Suprapubic skin (tissue), 4 donors: ENCODE measurements at regions not wholly inside any gene's neighbourhood (a gene's known extent, or its start where the extent isn't known, plus 50 kb on each side); places are given as distances from the start of the nearest gene placed in this dataset.

Experiments
- DNase-seq, 2 donors: peaks; one replicate each; pipeline ENCODE4 v3.0.0-alpha.2; 2019; ENCODE audit warnings: low spot score in 2 of 2
- H3K27ac ChIP-seq: fragments of 200-600 bp; sonication (generic); one replicate; pipeline ENCODE4 v1.5.1; 2019
- H3K27me3 ChIP-seq: fragments of 200-600 bp; sonication (generic); one replicate; pipeline ENCODE4 v1.5.1; 2019
- H3K36me3 ChIP-seq: fragments of 200-600 bp; sonication (generic); one replicate; pipeline ENCODE4 v1.5.1; 2019
- H3K4me1 ChIP-seq: fragments of 200-600 bp; sonication (generic); one replicate; pipeline ENCODE4 v1.5.1; 2019
- H3K4me3 ChIP-seq: fragments of 200-600 bp; sonication (generic); one replicate; pipeline ENCODE4 v1.5.1; 2019; ENCODE audit warnings: mild to moderate bottlenecking
- H3K9me3 ChIP-seq: fragments of 200-600 bp; sonication (generic); one replicate; pipeline ENCODE4 v1.5.1; 2019
- EP300 ChIP-seq: sonication (generic); formaldehyde crosslinking; IDR thresholded peaks from one replicate; pipeline ENCODE4 v1.6.1; 2017; ENCODE audit warnings: antibody characterized with exemption
- POLR2A ChIP-seq, 2 donors: fragments of 450-650 bp; IDR thresholded peaks; one replicate each; pipeline ENCODE4 v1.6.1; 2017; ENCODE audit warnings: antibody characterized with exemption in 2 of 2, mild to moderate bottlenecking in 2 of 2, moderate library complexity in 2 of 2
- POLR2AphosphoS5 ChIP-seq, 3 donors: sonication (generic); formaldehyde crosslinking; IDR thresholded peaks; one replicate each; pipeline ENCODE4 v1.6.1; 2017; ENCODE audit warnings: antibody characterized with exemption in 3 of 3
- WGBS: methylation state at CpG from one replicate; pipeline ENCODE4 v1.1.5; 2018; 5-methylcytosine and 5-hydroxymethylcytosine counted together
- TF ChIP-seq, protein P1 (sequence below), 2 donors: fragments of 200-600 bp in 1 of 2; fragments of 450-650 bp in 1 of 2; sonication (generic) in 1 of 2; IDR thresholded peaks; one replicate each; pipeline ENCODE4 v1.5.1; 2016 to 2019; ENCODE audit warnings: antibody characterized with exemption in 2 of 2, mild to moderate bottlenecking in 1 of 2, moderate library complexity in 1 of 2

DNA sequence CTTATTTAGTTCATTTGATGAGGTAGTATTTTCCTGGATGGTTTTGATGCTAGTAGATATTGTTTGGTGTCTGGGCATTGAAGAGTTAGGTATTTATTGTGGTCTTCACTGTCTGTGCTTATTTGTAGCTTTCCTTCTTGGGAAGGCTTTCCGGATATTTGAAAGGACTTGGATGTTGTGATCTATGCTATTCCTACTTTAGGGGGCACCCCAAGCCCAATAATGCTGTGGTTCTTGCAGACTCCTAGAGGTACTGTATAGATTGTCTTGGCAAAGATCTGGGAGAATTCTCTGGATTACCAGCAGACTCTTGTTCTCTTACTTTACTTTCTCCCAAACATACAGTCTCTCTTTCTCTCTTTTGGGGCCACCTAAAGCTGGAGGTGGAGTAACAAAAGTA, 315.7 kb downstream of the MAT2B start:
- Histone ChIP-seq H3K27me3 (no peaks in the 10 kb centered on the region), H3K27ac (no peak overlapping the region), H3K4me1 (no peaks in the 10 kb centered on the region), H3K4me3 (no peak overlapping the region), H3K36me3 (no peaks in the 10 kb centered on the region), H3K9me3 (peaks cover 12% of the 10 kb centered on the region)
- TF ChIP-seq, protein P1, sequence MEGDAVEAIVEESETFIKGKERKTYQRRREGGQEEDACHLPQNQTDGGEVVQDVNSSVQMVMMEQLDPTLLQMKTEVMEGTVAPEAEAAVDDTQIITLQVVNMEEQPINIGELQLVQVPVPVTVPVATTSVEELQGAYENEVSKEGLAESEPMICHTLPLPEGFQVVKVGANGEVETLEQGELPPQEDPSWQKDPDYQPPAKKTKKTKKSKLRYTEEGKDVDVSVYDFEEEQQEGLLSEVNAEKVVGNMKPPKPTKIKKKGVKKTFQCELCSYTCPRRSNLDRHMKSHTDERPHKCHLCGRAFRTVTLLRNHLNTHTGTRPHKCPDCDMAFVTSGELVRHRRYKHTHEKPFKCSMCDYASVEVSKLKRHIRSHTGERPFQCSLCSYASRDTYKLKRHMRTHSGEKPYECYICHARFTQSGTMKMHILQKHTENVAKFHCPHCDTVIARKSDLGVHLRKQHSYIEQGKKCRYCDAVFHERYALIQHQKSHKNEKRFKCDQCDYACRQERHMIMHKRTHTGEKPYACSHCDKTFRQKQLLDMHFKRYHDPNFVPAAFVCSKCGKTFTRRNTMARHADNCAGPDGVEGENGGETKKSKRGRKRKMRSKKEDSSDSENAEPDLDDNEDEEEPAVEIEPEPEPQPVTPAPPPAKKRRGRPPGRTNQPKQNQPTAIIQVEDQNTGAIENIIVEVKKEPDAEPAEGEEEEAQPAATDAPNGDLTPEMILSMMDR (IDR thresholded peaks at IDR 0.05) = no peak
- no peak for TF ChIP-seq POLR2A (IDR thresholded peaks at IDR 0.05)
- no peak for TF ChIP-seq EP300
- 81% methylated on average over 1 of the region's 1 CpG for WGBS
- DNase-seq = no peak

DNA sequence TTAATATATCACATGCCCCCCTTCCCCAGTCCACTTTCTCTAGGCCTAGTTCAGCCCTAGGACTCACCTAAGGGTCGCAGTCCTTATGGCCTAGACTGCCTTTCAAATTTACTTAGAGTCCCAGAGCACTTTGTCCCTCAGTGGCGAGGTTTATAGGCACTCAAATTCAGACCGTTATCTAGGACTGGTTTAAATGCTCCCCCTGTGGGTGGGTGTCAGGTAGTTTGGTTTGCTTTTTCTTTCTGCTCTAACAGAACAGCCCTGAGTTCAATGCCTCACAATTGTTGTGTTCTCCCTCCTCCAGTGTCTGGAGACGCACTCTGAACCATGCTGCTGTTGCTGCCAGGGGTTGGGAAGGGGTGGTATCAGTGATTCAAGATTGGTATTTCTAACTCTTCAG, 317.1 kb downstream of the MAT2B start:
- Histone ChIP-seq H3K36me3 (no peaks in the 10 kb centered on the region), H3K4me3 (no peak overlapping the region), H3K9me3 (peaks cover 12% of the 10 kb centered on the region), H3K27me3 (no peaks in the 10 kb centered on the region), H3K4me1 (no peaks in the 10 kb centered on the region), H3K27ac (no peak overlapping the region)
- DNase-seq = no peak
- 82% methylated on average over 4 of the region's 4 CpGs for WGBS
- no peak for TF ChIP-seq POLR2AphosphoS5 (IDR thresholded peaks at IDR 0.05)
- no peak for TF ChIP-seq EP300
- TF ChIP-seq POLR2A (IDR thresholded peaks at IDR 0.05) = no peak
- TF ChIP-seq, protein P1 (IDR thresholded peaks at IDR 0.05) = no peak

DNA sequence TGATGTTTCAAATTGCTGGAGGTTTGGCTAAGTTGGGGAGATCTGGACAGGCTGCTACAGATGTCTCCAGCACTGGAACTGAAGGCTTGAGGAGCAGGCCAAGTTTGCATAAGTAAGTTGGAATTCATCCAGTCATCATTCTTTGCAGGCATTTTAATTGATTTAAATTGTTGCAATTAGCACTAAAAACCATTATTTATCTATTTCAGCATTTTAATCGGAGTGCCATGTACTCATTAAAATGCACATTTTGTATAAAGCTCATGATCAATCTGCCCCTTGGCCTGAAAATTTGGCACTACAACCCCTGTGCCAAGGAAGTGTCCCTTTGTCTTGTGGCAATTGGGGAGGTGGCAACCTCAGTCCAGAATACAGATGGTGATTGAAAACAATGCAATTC, 320.2 kb downstream of the MAT2B start:
- Histone ChIP-seq H3K4me3 (no peak overlapping the region), H3K27ac (no peak overlapping the region), H3K27me3 (no peaks in the 10 kb centered on the region), H3K4me1 (no peaks in the 10 kb centered on the region), H3K9me3 (peaks cover 5% of the 10 kb centered on the region), H3K36me3 (no peaks in the 10 kb centered on the region)
- no peak for DNase-seq
- 64% methylated on average over 1 of the region's 1 CpG for WGBS
- no peak for TF ChIP-seq POLR2AphosphoS5 (IDR thresholded peaks at IDR 0.05)

DNA sequence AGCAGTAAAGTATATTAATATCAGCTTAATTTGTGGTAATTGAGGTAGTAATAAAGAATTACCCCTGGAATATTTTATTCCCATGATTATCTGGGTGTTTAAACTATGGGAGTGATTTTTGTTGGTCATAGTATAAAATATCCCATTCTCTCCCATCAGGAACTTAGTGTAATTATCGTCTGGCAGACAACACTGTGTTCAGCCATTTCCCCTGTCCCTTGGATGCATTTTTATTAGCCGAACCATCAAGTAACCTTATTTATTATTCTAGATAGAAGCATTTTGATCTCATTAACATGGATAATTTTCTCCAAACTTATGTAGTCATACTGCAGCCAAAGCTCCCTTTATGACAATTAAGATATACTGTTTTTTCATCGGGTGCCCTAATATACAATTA, 320.8 kb downstream of the MAT2B start:
- no peaks in the 10 kb centered on the region for H3K27me3 ChIP-seq
- H3K4me3 ChIP-seq = no peak overlapping the region
- TF ChIP-seq EP300 (no peak), POLR2A (IDR thresholded peaks at IDR 0.05) (no peak)
- TF ChIP-seq, protein P1 (IDR thresholded peaks at IDR 0.05) = no peak
- no peak for DNase-seq
- WGBS = 84% methylated on average over 3 of the region's 3 CpGs
- no peak overlapping the region for H3K27ac ChIP-seq
- H3K9me3 ChIP-seq = peaks cover 5% of the 10 kb centered on the region
- H3K4me1 ChIP-seq = no peaks in the 10 kb centered on the region
- H3K36me3 ChIP-seq = no peaks in the 10 kb centered on the region

DNA sequence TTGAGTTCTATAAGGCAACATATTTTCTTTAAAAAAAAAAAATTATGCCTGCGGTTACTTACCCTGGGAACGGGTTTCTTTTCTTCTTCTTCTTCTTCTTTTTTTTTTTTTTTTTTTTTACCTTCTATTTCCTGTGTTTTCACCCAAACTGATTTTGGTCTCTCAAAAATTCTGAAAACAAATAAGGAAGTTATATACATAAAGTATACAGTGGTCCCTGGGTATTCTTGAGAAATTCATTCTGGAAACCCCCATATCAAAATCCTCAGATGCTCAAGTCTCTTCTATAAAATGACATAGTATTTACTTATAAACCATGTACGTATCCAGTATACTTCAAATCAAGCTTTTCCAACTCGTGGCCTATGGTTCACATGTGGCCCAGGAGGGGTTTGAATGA, 326.7 kb downstream of the MAT2B start:
- no peak overlapping the region for H3K27ac ChIP-seq
- H3K9me3 ChIP-seq = no peaks in the 10 kb centered on the region
- TF ChIP-seq POLR2A (IDR thresholded peaks at IDR 0.05) (no peak), POLR2AphosphoS5 (IDR thresholded peaks at IDR 0.05) (no peak), EP300 (no peak)
- TF ChIP-seq, protein P1 (IDR thresholded peaks at IDR 0.05) = no peak
- H3K27me3 ChIP-seq = no peaks in the 10 kb centered on the region
- no peak for DNase-seq
- no peak overlapping the region for H3K4me3 ChIP-seq
- WGBS = 84% methylated on average over 4 of the region's 4 CpGs
- H3K4me1 ChIP-seq = no peaks in the 10 kb centered on the region
- H3K36me3 ChIP-seq = no peaks in the 10 kb centered on the region

DNA sequence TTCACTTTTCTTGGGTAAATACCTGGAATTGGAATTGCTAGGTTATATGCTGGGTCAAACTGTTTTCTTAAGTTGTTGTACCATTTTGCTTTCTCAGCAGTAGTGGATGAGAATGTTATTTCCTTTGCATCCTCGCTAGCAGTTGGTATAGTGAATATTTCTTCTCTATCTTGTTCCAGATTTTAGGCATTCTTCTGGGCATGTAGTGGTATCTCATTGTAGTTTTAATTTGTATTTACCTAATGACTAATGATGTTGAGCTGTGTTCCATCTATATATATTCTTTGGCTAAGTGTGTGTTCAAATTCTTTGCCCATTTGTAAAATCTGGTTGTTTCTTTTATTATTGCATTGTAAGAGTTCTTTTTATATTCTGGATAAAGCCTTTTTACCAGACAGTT, 333.3 kb downstream of the MAT2B start:
- Histone ChIP-seq H3K27ac (no peak overlapping the region), H3K4me3 (no peak overlapping the region), H3K9me3 (no peaks in the 10 kb centered on the region), H3K27me3 (no peaks in the 10 kb centered on the region), H3K4me1 (no peaks in the 10 kb centered on the region), H3K36me3 (no peaks in the 10 kb centered on the region)
- TF ChIP-seq EP300 (no peak), POLR2A (IDR thresholded peaks at IDR 0.05) (no peak), POLR2AphosphoS5 (IDR thresholded peaks at IDR 0.05) (no peak)
- TF ChIP-seq, protein P1 (IDR thresholded peaks at IDR 0.05) = no peak
- DNase-seq = no peak
- 77% methylated on average over 1 of the region's 1 CpG for WGBS
